GM19455 (cell line): ENCODE measurements at regions not wholly inside any gene's neighbourhood (a gene's known extent, or its start where the extent isn't known, plus 50 kb on each side); places are given as distances from the start of the nearest gene placed in this dataset.

Source experiments
- ATAC-seq: cut with Tn5 transposase; IDR thresholded peaks from one replicate; pipeline ENCODE4 v1.9.1; 2021; ENCODE audit not compliant: unreplicated experiment

DNA sequence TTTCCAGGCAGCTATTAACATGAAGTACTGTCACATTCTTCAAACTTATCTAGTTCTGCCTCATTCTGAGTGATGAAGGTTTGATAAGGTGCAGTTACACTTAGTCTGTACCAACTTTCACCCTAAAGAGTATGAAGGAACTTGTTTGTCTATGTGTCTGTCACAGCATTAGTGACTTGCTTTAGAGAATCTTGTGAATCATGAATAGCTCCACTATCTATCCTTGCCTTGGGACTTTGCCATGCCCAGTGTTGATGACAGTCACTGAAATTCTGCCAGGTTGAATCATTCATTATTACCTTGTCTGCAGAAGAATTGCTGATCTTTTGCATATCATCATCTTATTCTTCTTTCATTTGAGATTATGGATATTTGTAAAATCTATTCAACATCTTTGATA is 50.9 kb upstream of the A1CF start:
- ATAC-seq: no peak

DNA sequence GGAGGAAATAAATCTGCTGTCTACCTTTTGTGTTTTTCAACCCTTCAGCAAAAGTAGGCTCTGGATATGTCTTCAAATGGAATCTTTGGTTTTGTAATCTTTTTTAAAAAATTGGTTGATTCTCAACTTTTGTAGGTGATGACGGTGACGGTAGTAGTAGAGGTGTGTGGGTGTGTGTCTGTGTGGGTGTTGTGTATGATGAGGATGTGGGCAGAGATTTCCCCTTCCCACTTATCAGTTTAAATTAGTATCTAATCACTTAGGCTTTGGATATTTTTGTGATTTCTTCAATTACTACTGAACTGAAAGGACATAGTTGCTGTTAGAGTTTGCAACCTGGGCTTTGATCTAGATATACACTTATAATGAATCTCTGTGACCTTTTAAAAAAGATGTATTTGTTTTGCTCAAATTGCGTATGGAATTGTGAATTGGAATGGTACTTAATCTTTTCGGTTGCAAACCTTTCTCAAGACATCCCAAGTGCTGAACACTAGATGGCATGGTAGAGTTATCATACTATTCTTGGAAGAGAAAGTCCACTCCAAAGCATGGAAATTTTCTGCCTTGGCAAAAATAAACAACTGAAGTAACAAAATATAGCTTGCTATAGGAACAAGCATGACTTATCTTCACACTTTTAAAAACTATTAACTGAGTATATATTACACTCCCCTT is 51.9 kb upstream of the A1CF start:
- no peak for ATAC-seq

DNA sequence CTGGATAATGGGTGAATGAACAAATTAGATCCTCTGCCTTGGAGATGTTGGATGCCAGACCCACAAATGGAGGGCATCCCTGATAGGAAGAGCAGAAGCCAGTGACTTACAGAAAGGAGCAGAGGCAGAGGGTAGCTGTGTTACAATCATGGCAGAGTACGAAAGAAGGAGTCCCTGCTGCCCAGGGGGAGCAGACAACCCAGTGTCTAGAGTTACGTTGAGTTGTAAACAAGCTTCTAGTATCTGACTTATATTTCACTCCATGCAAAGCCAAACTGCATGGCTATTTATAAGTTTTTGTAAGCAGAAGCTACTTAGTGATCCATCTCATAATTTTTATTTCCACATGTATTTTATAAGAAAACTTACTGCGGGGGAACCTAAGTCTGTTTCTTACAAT is 56.2 kb upstream of the A1CF start:
- no peak for ATAC-seq

DNA sequence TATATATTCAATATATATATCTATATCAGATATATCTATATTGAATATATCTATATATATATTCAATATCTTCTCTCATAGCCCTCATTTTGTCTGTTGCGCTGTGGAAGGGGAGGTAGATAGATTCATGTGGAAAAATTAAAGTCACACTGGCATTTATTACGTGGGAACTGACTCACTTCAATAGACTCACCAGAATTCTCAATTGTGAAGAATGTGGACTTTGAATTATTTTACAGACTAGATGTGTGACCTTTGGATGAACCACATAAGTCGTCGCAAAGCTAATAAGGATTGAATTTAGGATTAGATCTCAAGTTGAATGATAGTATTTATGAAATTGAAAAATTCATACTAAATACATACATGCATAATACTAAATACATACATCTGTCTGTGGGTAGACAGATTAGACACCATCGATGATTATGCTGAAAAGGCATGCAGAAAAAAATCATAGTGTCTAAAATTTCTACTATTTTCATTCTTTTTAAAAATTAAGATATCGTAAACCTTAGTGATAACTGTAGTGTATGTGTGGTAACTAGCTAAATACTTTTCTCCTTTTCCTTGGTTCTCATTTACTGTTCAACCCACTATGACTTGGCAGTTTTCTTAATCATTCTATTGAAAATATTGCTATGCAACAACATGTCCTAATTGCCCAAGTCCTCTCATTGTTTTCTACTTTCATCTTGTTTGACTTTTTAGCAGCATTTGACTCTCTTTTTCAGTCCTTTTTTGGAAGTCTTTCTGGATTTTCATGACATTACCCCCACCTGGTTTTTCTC is 61.8 kb upstream of the A1CF start:
- no peak for ATAC-seq

DNA sequence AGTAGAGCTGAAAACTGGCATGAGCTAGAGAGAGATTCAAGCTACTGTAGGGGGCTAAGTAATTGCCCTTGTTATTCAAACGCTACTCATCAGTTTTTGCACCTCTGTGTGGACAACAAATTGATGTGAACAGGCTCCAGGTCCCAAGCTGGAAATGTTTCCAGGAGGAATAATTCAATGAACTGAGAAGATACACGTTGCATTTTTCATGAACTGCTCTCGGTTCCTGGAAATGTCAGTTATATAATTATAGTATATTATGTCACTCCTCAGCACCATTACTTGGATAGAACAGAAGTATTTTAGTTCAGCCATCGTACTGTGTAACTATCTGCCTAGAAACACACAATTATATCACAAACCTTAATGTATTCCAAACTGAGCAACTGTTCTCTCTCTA is 65.9 kb upstream of the A1CF start:
- ATAC-seq: no peak

DNA sequence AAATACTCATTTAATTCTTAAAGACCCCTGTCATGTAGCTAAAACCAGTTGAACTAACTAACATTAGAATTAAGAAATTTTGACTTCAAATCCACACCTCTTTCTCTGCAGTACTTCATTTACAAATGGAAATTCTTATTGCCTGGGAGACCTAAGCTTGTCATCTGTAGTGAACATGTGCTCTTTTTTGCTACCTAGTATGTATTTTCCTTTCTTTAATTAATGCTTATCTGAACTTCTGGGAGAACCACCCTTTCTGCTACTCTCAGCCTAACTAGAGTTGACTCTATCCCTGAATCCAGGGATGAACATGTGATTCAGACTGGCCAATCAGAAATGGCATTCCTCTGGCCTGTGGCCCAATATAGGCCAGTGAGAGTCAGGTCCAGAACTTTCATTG is 75.9 kb upstream of the A1CF start:
- no peak for ATAC-seq

DNA sequence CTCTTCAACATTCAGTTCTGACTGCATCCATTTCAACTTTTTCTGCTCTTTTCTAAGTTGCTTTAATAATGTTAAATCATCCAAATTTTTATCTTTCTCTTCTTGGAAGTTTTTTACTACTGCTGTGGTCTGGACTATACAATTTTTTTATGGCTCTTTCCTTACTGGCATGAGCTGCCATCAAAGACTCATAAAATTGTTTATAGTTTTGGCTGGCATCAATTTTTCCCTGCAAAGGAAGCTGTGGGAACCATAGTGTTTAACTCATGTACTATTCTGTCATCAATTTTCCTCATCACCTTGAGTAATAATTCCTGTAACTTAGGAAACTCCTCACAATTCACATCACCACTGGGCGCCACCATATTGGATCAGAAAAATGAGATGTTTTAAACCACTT is 77.6 kb upstream of the A1CF start:
- no peak for ATAC-seq

DNA sequence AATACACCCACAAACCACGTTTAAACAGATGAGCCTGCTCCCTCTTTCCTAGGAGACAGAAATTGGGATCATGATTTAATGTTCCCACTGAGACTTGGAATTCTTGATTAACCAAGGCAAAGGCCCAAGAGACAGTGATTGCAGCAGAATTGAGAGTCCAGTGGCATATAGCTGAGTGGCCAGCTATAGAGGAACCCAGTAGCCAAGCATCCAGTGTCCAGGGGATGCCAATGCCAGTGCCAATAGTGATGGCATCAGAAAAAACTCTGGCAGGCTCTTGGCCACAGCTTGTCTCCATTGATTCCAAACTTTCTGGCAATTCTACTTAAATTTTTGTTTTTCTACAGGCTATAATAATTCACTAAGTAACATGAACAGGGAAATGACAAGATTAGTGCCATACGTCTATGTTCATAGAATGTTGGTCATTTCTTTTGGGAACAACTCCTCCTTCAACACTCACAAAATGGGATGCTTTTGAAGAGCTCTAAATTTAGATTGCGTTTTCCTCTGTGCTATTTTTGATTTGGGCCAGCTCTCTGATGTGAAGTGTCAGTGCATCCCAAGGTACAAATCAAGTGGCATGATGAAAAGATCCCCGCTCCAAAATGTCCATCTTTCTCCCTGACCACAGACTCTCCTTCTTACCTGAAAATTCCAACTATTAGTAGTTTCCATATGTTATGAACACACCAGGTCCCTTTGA is 83.1 kb upstream of the A1CF start:
- no peak for ATAC-seq

DNA sequence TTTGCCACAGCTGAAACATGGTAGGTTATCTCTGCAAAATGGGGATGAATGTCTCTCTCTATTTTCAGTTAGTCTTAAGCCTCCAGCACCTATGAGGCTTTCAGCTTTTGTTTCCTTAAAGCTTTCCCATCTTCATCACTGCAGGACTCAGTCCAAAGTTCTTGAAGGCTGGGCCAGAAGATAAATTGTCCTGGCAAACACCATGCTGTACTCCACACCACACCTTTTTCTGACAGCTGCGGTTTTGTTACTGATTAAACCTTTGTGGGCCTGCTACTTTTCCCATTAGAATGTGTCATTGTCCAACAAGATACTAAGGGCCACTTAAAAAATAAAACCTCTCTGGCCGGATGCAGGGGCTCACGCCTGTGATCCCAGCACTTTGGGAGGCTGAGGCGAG is 87.2 kb upstream of the A1CF start:
- ATAC-seq: no peak

DNA sequence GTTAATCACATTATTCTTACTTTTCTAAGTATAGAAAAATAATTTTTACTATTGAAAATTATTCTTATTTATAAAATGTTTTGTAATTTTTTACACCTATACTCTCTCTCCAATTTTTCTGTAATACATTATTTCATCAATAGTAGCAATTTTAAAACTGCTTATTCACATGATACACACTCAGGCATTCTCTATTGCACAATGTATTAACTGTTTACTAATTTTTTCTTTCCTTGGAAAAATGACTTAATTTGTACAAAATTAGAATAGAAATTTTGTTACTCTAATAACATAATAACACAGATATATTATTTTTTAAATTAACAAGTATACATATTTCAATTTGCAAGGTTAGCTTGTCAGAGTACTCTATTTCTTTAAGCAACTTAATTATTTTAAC is 92.9 kb upstream of the PRKG1 start:
- ATAC-seq: no peak

DNA sequence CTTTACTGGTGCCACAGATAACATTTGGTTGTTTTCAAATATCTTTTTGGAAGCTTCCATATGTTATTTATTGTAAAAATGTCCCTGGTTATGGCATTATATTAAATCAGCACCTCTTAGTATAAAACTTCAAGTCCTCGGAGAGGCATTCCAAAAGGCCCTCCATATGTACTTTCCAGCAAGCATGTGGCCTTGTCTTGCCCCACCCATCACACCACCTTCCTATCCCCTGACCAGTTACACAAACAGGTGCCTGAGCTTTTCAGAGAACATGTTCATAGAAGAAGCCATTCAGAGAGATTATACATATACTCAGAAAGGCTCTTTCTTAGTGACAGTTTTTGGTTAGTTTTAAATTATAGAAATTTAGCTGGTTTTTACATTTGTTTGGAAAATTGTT is 92.4 kb upstream of the PRKG1 start:
- no peak for ATAC-seq

DNA sequence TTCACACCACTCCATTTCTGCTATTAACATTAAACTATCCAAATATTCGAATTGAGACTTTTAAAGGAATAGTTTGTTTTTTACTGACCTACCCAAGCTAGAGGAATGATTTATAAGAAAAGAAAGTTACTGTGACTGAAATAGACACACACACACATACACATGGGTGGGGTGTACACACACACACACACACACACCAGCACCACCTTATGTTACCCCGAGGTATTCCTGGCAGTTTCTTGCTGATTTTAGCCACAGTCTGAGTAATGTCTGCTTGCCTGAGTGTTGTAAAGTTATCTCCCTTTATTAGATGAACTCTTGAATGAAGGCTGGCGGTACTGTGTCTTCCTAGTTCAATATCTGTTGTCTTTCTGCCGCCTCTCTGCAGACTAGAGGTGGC is 91.3 kb upstream of the PRKG1 start:
- ATAC-seq: no peak

DNA sequence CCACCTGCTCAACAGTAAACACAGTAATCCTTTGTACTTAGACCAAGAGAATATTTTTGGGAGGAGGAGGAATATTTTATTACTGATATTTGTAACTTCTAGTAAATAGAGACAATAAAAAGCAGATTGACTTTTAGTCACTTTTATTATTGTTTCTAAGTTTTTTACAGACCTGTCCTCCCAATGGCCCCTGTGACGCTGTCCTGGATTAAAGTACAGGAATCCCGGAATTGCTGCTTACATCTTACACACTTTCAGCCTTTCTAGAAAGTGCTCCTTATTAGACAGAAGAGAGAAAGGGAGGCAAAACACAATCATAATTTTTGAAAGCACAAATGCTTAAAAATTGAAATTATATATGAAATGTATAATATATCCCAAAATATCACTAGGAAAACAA is 86.4 kb upstream of the PRKG1 start:
- ATAC-seq: no peak

DNA sequence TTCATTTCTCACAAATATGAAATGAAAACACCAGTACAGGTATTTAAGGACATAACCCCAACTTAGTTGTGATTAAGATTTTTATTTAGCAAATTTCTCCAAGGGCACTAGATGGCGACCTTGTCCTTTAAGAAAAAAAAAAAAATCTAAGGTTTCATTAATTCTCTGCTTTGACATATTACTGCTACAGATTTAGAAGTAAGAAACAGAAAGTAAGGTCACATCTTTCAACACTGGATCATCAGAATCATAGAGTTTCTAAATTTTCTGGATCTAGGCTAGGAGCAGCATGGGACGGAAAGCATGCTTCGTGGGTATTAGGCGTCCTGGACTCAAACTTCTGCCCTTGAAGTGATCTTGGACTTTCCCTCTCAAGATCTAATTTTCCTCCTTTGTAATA is 85.5 kb upstream of the PRKG1 start:
- no peak for ATAC-seq

DNA sequence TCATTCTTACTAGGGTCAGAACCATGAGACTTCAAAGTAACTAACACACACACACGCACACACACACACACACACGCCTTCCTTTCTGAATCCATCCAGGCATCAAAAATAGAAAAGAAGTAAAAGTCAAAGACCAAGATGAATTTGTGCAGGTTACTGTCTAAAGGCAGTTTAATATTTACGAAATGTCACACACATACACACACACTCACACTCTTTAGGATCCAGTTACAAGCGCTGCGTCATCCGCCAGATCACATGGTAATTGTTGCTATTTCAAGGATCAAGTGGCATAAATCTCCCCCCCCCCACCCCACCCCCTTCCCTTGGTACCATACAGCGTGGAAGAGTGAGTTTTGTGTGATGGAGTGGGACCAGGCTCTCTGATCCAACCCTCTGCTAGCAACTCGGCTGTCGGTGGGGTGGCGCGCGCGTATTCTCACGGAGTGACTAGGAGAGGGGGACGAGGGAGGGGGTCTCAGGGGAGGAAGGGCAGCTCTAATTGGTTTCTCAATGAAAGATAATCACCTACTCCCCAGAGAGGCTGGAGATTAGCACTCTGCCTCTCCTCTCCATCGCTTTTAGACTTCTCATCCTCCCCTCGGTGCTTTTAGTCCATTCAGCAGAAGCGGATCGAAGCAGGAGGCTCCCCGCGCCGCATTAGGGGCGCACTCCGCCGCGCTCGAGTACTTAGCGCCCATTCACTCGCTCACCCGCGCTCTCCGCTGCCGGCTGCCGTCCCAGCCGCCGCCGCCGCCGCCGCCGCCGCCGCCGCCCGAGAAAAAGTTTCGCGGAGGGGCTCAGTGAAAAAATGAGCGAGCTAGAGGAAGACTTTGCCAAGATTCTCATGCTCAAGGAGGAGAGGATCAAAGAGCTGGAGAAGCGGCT is 83.5 kb upstream of the PRKG1 start:
- no peak for ATAC-seq

DNA sequence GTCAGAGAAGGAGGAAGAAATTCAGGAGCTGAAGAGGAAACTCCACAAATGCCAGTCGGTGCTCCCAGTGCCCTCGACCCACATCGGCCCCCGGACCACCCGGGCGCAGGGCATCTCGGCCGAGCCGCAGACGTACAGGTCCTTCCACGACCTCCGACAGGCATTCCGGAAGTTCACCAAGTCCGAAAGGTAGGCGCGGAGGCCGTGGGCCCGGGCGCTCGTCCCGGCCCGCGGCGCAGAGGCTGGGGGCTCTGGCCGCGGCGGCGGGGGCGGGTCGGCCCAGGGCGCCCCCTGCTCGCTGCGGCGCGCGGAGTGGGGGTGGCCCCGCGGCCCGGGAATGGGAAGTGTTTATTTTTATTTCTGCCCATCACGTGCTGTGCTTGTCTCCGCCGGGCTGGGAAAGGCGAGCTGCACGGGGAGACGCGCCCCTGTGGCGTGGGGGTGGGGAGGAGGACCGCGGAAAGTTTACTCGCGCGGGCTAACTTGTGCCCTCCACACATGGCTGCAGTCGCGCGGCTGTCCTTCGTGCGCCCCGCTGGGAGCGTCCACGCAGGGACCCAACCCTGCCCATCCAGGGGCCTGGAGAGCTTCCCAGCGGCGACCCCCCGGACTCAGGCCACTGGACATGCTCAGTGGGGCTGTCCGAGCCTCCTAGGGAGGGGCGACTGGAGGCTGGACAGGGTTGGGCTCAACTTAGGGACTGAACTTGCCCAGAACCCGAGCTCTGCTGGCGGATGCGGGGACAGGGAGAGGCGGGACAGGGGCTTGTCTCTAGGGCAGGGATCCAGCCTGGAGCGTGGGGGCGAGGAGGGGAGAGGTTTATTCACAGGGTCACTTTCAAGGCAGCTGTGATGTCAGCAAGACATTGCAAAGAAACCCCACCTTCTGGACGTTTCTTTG is 82.6 kb upstream of the PRKG1 start:
- no peak for ATAC-seq

DNA sequence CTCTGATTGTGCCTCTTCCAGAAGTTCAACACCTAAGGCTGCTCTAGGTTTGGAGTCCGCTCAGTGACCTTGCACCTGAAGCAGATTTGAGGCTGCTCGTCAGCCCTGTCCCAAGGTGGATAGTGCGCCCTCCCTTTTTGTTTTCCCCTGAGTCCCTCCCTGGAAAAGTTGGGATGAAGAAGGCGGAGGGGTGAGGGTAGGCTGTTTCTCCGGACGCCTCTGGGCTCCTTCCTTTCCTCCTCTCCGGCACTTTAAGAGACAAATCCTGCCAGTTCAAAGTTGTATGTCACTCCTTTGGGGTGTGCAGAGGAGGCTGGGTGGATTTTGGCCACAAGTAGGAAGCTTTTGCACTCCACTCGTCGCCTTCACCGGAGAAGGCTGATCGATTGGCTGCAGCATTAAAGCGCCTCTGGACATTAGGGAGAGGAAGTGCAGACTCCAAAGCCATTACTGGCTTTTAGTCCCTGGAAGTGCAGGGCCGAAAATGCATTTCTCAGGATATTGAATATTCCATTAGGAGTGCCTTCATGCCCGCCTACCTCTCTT is 81.9 kb upstream of the PRKG1 start:
- ATAC-seq: no peak

DNA sequence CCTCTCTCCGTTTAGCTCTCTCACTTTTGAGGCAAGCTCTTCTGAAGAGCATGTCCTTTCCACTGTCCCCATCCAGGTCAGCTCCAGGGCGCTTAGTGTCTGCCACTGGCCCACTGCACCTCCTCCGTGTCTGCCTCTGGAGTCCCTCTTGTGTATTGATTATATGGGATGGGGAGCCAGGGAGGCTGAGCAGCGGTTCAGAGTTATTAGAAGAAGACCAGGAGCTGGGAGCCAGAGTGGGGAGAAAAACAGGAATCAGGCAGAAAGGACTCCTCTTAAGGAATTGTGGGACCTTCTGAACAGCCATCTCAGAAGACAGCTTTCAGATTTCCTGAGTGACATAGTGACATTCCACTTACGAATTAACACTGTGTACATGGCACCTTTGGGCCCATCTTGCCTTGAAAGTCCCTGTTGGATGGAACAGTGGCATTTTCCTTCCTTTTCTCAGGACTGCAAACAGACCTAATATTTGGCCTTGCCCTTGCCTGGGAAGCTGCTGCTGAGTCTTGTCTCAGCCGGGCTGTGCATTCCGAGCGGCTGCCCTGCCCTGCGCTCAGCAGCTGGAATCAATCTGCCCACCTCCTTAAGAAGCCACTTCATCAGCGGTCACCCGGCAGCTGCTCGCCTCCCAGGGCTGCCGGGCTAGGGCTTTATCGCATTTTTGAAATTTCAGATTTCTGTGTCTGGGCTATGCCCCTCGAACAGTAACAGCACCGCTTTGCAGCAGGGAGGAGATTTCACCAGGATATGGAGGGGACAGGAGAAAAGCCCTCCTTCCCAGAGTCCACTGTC is 81.1 kb upstream of the PRKG1 start:
- no peak for ATAC-seq

DNA sequence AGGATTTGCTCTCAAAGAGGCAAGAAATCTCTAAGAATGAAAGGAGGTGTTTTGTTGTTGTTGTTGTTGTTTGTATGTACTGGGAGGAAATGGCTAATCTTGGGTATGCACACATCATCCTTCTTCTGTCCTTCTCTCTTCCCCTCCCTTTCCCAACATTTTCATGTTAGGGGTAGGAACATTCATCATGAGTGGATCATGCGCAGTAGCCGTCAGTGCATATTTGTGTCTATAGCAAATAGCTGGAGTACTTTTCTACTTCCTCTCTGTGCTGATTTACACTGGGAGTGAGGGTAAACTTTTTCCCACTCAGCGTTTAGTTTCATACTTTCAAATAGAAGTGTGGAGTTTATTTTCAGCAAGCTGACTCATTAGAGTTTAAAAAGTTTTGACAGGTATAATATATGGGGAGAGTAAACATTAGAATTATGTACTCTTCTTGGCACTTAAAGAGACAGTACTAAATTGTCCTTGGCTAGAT is 80.5 kb upstream of the PRKG1 start:
- no peak for ATAC-seq
